Hepatocyte (in vitro differentiated cells): ENCODE measurements at regions not wholly inside any gene's neighbourhood (a gene's known extent, or its start where the extent isn't known, plus 50 kb on each side); places are given as distances from the start of the nearest gene placed in this dataset.

Experiments used
- DNase-seq: peaks from one replicate; pipeline ENCODE4 v3.0.0-alpha.2; 2016; ENCODE audit warnings: low spot score
- H2AFZ ChIP-seq: fragments of 200-600 bp; sonication (generic); 2 replicates; pipeline ENCODE4 v1.6.0; 2016; ENCODE audit warnings: antibody characterized with exemption, mild to moderate bottlenecking
- H3K27ac ChIP-seq: fragments of 200-600 bp; sonication (generic); 2 replicates; pipeline ENCODE4 v1.5.1; 2016; ENCODE audit warnings: mild to moderate bottlenecking
- H3K27me3 ChIP-seq: fragments of 200-600 bp; sonication (generic); 2 replicates; pipeline ENCODE4 v1.6.1; 2016
- H3K36me3 ChIP-seq: fragments of 200-600 bp; sonication (generic); replicated peaks from 2 replicates; pipeline ENCODE4 v1.5.1; 2016; ENCODE audit warnings: low read depth; ENCODE audit not compliant: insufficient read depth
- H3K4me1 ChIP-seq: fragments of 200-600 bp; sonication (generic); 2 replicates; pipeline ENCODE4 v1.5.1; 2016; ENCODE audit warnings: mild to moderate bottlenecking, moderate library complexity; ENCODE audit not compliant: insufficient read depth
- H3K4me2 ChIP-seq: fragments of 200-600 bp; sonication (generic); 2 replicates; pipeline ENCODE4 v1.6.0; 2016
- H3K4me3 ChIP-seq: fragments of 200-600 bp; sonication (generic); 2 replicates; pipeline ENCODE4 v1.5.1; 2016; ENCODE audit warnings: mild to moderate bottlenecking
- H3K79me2 ChIP-seq: fragments of 200-600 bp; sonication (generic); 2 replicates; pipeline ENCODE4 v1.6.0; 2017; ENCODE audit warnings: mild to moderate bottlenecking
- H3K9me2 ChIP-seq: fragments of 200-600 bp; sonication (generic); replicated peaks from 2 replicates; pipeline ENCODE4 v1.6.0; 2017; ENCODE audit warnings: mild to moderate bottlenecking; ENCODE audit not compliant: insufficient read depth
- H3K9me3 ChIP-seq: fragments of 200-600 bp; sonication (generic); 2 replicates; pipeline ENCODE4 v1.5.1; 2016; ENCODE audit warnings: low read depth, mild to moderate bottlenecking
- H4K20me1 ChIP-seq: fragments of 200-600 bp; sonication (generic); 2 replicates; pipeline ENCODE4 v1.6.0; 2016; ENCODE audit warnings: mild to moderate bottlenecking; ENCODE audit not compliant: insufficient read depth, poor library complexity, severe bottlenecking
- EZH2 ChIP-seq: fragments of 200-600 bp; sonication (generic); IDR thresholded peaks from 2 replicates; pipeline ENCODE4 v1.6.1; 2016; ENCODE audit warnings: antibody characterized with exemption, mild to moderate bottlenecking, borderline replicate concordance
- EZH2phosphoT487 ChIP-seq: fragments of 200-600 bp; sonication (generic); IDR thresholded peaks from one replicate; pipeline ENCODE4 v1.6.1; 2018; ENCODE audit warnings: antibody characterized with exemption, mild to moderate bottlenecking, low read depth, moderate library complexity; ENCODE audit not compliant: unreplicated experiment, severe bottlenecking
- WGBS: methylation state at CpG from one replicate; pipeline ENCODE4 v1.1.6; 2016; ENCODE audit warnings: low lambda C conversion rate; ENCODE audit errors: missing lambda C conversion rate; 5-methylcytosine and 5-hydroxymethylcytosine counted together
- TF ChIP-seq, protein P1 (sequence below): fragments of 200-600 bp; sonication (generic); IDR thresholded peaks from 2 replicates; pipeline ENCODE4 v1.5.1; 2016; ENCODE audit warnings: antibody characterized with exemption, mild to moderate bottlenecking; ENCODE audit not compliant: poor library complexity

DNA sequence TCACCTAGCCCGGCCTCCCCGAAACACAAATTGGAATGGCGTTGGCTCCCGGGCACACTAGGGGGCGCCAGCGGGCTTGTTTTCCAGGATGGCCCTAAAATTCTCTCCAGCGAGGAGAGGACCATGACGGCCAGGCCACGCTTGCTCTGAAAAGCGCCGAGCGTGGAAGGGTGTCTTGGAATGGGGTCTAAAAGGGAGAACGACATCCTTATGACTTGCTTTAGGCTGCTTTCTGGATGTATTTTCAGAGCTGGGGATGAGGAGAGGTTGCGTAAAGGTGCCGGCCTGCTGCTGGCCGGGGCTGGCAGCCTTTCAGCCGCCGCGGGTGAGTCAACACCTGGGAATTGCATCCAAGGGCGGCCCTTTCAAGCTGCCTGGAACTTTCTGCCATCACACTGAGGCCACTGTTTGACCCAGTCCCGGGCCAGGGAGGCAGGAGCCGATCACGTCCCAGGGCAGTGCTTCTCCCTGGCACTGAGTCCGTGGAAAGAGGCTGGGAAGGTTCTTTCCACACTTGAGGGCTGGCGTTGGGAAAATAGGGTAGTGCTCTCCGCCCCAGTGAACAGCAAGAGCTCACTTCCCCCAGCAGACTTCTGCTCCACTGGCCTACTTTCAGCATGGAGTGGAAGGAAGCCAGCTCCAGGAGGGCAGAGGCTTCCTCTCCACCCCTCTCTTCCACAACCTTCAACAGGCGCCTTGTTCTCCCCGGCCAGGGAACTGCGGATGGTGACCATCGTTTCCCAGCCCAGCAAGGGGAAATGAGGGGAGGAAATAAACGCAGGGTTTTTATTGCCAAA lies 216.2 kb downstream of the TTC8 start:
- H4K20me1 ChIP-seq, result no peaks in the 10 kb centered on the region
- no peaks in the 10 kb centered on the region for H3K27me3 ChIP-seq
- peak overlapping the region; percentile 92 for H3K27ac ChIP-seq
- H3K9me3 ChIP-seq, result no peaks in the 10 kb centered on the region
- H2AFZ ChIP-seq, result peak overlapping the region; percentile 8
- WGBS, result 11% methylated on average over 31 of the region's 31 CpGs
- peak; percentile 92 for DNase-seq
- H3K4me2 ChIP-seq, result peak overlapping the region; percentile 71
- TF ChIP-seq EZH2phosphoT487 (no peak), EZH2 (no peak)
- TF ChIP-seq, protein P1, sequence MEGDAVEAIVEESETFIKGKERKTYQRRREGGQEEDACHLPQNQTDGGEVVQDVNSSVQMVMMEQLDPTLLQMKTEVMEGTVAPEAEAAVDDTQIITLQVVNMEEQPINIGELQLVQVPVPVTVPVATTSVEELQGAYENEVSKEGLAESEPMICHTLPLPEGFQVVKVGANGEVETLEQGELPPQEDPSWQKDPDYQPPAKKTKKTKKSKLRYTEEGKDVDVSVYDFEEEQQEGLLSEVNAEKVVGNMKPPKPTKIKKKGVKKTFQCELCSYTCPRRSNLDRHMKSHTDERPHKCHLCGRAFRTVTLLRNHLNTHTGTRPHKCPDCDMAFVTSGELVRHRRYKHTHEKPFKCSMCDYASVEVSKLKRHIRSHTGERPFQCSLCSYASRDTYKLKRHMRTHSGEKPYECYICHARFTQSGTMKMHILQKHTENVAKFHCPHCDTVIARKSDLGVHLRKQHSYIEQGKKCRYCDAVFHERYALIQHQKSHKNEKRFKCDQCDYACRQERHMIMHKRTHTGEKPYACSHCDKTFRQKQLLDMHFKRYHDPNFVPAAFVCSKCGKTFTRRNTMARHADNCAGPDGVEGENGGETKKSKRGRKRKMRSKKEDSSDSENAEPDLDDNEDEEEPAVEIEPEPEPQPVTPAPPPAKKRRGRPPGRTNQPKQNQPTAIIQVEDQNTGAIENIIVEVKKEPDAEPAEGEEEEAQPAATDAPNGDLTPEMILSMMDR, result peak; percentile 99
- no peaks in the 10 kb centered on the region for H3K36me3 ChIP-seq
- H3K9me2 ChIP-seq, result no peaks in the 10 kb centered on the region
- peaks cover 5% of the 10 kb centered on the region for H3K4me1 ChIP-seq
- H3K79me2 ChIP-seq, result no peaks in the 10 kb centered on the region
- H3K4me3 ChIP-seq, result no peak overlapping the region

DNA sequence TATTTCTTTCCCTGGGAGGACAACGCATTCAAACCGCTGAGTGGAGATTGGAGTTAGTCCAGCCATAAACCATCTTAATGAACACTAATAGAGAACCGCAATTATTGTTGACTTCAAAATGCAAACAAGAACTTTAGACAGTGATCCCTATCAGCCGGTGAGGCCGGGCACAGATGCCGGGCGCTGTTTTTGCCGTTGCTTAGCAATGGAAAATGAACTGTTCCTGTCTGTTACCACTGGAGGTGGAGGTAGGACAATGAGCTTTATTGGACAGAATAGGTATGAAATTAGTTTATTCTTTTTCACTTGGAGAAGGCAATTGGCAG lies 216.8 kb downstream of the TTC8 start:
- no peaks in the 10 kb centered on the region for H3K79me2 ChIP-seq
- peak; percentile 78 for DNase-seq
- H3K9me2 ChIP-seq, result no peaks in the 10 kb centered on the region
- H2AFZ ChIP-seq, result peak overlapping the region; percentile 8
- H3K4me1 ChIP-seq, result peaks cover 5% of the 10 kb centered on the region
- no peaks in the 10 kb centered on the region for H4K20me1 ChIP-seq
- H3K4me2 ChIP-seq, result peak overlapping the region; percentile 71
- no peak overlapping the region for H3K4me3 ChIP-seq
- H3K27ac ChIP-seq, result peak overlapping the region; percentile 92
- TF ChIP-seq EZH2 (no peak), EZH2phosphoT487 (no peak)
- TF ChIP-seq, protein P1, result no peak
- H3K27me3 ChIP-seq, result no peaks in the 10 kb centered on the region
- WGBS, result 25% methylated on average over 8 of the region's 8 CpGs
- no peaks in the 10 kb centered on the region for H3K36me3 ChIP-seq
- H3K9me3 ChIP-seq, result no peaks in the 10 kb centered on the region

- no peak overlapping the region for H2AFZ ChIP-seq
- H3K27me3 ChIP-seq, result no peaks in the 10 kb centered on the region
- H3K4me2 ChIP-seq, result no peak overlapping the region
- H3K36me3 ChIP-seq, result no peaks in the 10 kb centered on the region
- TF ChIP-seq EZH2, result no peak
- TF ChIP-seq EZH2phosphoT487, result no peak
- TF ChIP-seq, protein P1, result no peak
- DNase-seq, result no peak
- peaks cover 5% of the 10 kb centered on the region for H3K4me1 ChIP-seq
- H3K9me2 ChIP-seq, result no peaks in the 10 kb centered on the region
- H3K9me3 ChIP-seq, result no peaks in the 10 kb centered on the region
- H3K79me2 ChIP-seq, result no peaks in the 10 kb centered on the region
- H3K27ac ChIP-seq, result peak overlapping the region; percentile 92
- WGBS, result 93% methylated on average over 1 of the region's 1 CpG
- H4K20me1 ChIP-seq, result no peaks in the 10 kb centered on the region
- no peak overlapping the region for H3K4me3 ChIP-seq
Measured at GRCh38 chr14:89042021-89042420, 217.6 kb downstream of the TTC8 start.
